ENCODE measurements at regions not wholly inside any gene's neighbourhood (a gene's known extent, or its start where the extent isn't known, plus 50 kb on each side); places are given as distances from the start of the nearest gene placed in this dataset.

- H3K4me3 ChIP-seq (ENCODE audit: low read depth, low read length): no peak overlapping the region
- no peak for TF ChIP-seq CTCF (IDR thresholded peaks at IDR 0.05; ENCODE audit: borderline replicate concordance, insufficient read depth, low read depth, low read length)
Observed at GRCh38 chr10:129383651-129384050, 83.4 kb upstream of the MGMT start.

- no peak for TF ChIP-seq CTCF (IDR thresholded peaks at IDR 0.05; ENCODE audit: borderline replicate concordance, insufficient read depth, low read depth, low read length)
- no peak overlapping the region for H3K4me3 ChIP-seq (ENCODE audit: low read depth, low read length)
Observed at GRCh38 chr10:129385600-129385999, 81.4 kb upstream of the MGMT start.

GRCh38 chr10:129386415-129387257 lies 80.4 kb upstream of the MGMT start:
- no peak for TF ChIP-seq CTCF (IDR thresholded peaks at IDR 0.05; ENCODE audit: borderline replicate concordance, insufficient read depth, low read depth, low read length)
- no peak overlapping the region for H3K4me3 ChIP-seq (ENCODE audit: low read depth, low read length)

GRCh38 chr10:129387258-129387525 lies 79.8 kb upstream of the MGMT start:
- no peak overlapping the region for H3K4me3 ChIP-seq (ENCODE audit: low read depth, low read length)
- TF ChIP-seq CTCF (IDR thresholded peaks at IDR 0.05; ENCODE audit: borderline replicate concordance, insufficient read depth, low read depth, low read length): no peak

GRCh38 chr10:129388435-129388834 lies 78.6 kb upstream of the MGMT start:
- TF ChIP-seq CTCF (IDR thresholded peaks at IDR 0.05; ENCODE audit: borderline replicate concordance, insufficient read depth, low read depth, low read length): no peak
- no peak overlapping the region for H3K4me3 ChIP-seq (ENCODE audit: low read depth, low read length)

- no peak for TF ChIP-seq CTCF (IDR thresholded peaks at IDR 0.05; ENCODE audit: borderline replicate concordance, insufficient read depth, low read depth, low read length)
- no peak overlapping the region for H3K4me3 ChIP-seq (ENCODE audit: low read depth, low read length)
Observed at GRCh38 chr10:129389194-129389593, 77.8 kb upstream of the MGMT start.

GRCh38 chr10:129390147-129390546 lies 76.9 kb upstream of the MGMT start:
- TF ChIP-seq CTCF (IDR thresholded peaks at IDR 0.05; ENCODE audit: borderline replicate concordance, insufficient read depth, low read depth, low read length): no peak

More at GRCh38 chr10:129390147-129390546, 76.9 kb upstream of the MGMT start:
- H3K4me3 ChIP-seq (ENCODE audit: low read depth, low read length): no peak overlapping the region
